ENCODE measurements at regions not wholly inside any gene's neighbourhood (a gene's known extent, or its start where the extent isn't known, plus 50 kb on each side); places are given as distances from the start of the nearest gene placed in this dataset.

DNA sequence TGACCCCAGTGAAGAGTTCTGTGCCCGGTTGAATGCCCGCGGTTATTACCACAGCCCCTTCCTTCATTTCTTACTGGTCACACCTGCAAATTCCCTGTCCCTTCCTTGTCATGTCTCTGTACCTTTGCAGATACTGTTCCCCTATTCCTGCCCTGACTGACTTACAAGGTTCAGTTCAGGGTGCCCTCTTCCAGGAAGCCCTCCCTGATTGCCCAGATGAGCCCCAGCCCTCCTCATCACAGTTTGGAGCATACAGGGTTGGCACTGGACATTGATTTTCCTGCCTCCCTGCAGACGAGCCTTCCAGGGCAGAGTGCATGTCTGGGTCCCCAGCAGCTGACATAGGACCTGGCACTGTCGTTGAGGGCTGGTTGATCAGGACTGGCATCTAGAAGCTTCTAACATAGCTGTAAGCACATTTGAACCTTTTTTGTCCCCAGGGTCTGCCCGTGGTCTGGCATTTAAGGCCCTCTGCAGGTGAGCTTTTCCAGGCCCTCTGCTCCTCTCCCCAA is 70.4 kb upstream of the SHISAL1 start:
- ChIA-PET POLR2A (no interaction called here), CTCF (no interaction called here)
- Histone ChIP-seq H3K4me2 (ENCODE audit: insufficient read depth, low read length) (no peak overlapping the region), H3K9me1 (replicated peaks; ENCODE audit: control insufficient read depth, extremely low read depth, insufficient read depth, low read length) (no peaks in the 10 kb centered on the region), H3K27ac (ENCODE audit: insufficient read depth, low read depth, low read length) (no peak overlapping the region), H3K79me2 (ENCODE audit: control insufficient read depth, insufficient read depth, low read length) (no peaks in the 10 kb centered on the region), H4K20me1 (replicated peaks; ENCODE audit: control insufficient read depth, extremely low read depth, insufficient read depth, low read length) (no peaks in the 10 kb centered on the region), H3K4me1 (ENCODE audit: control insufficient read depth, extremely low read depth, insufficient read depth, low read length) (no peaks in the 10 kb centered on the region), H3K9me3 (replicated peaks; ENCODE audit: control insufficient read depth, insufficient read depth, low read length) (no peaks in the 10 kb centered on the region), H2AFZ (ENCODE audit: low read depth, low read length) (no peak overlapping the region), H3K4me3 (replicated peaks in 1 of 3; ENCODE audit: insufficient read depth in 1 of 3, low read depth in 1 of 3, low read length in 3 of 3) (no peak overlapping the region), H3K27me3 (ENCODE audit: control insufficient read depth in 2 of 2, insufficient read depth in 2 of 2, low read length in 2 of 2) (no peaks in the 10 kb centered on the region), H3K36me3 (ENCODE audit: control insufficient read depth in 2 of 2, extremely low read depth in 1 of 2, insufficient read depth in 2 of 2, low read length in 2 of 2) (no peaks in the 10 kb centered on the region), H3K9ac (replicated peaks; ENCODE audit: extremely low read depth, insufficient read depth, low read length) (no peak overlapping the region)
- no peak for FAIRE-seq
- no TSS peak for BruUV-seq (replicated peaks)
- no peak for DNase-seq (ENCODE audit: low read depth, low spot score)
- TF ChIP-seq EZH2 (IDR thresholded peaks at IDR 0.05; ENCODE audit: borderline replicate concordance, low read depth, low read length, severe bottlenecking), result no peak
- TF ChIP-seq, protein P1, sequence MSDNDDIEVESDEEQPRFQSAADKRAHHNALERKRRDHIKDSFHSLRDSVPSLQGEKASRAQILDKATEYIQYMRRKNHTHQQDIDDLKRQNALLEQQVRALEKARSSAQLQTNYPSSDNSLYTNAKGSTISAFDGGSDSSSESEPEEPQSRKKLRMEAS (IDR thresholded peaks at IDR 0.05; ENCODE audit: insufficient read depth, insufficient read length), result no peak
- TF ChIP-seq GATA2 (IDR thresholded peaks at IDR 0.05; ENCODE audit: insufficient read depth, insufficient read length, low read depth, low read length), result no peak
- no peak for TF ChIP-seq POLR2AphosphoS5 (IDR thresholded peaks at IDR 0.05; ENCODE audit: insufficient read depth, low read depth, low read length)
- TF ChIP-seq CTCF (IDR thresholded peaks at IDR 0.05; ENCODE audit: extremely low read depth in 1 of 2, insufficient read depth in 1 of 2, low read depth in 1 of 2, low read length in 2 of 2), result no peak
- TF ChIP-seq POLR2A (IDR thresholded peaks at IDR 0.05; ENCODE audit: low read depth, low read length), result no peak
- TF ChIP-seq FOS (IDR thresholded peaks at IDR 0.05; ENCODE audit: borderline replicate concordance, insufficient read depth, low read length), result no peak
- no peak for TF ChIP-seq JUN (IDR thresholded peaks at IDR 0.05; ENCODE audit: borderline replicate concordance, insufficient read depth, insufficient read length, low read depth)
- no peak for TF ChIP-seq MYC (IDR thresholded peaks at IDR 0.05; ENCODE audit: low read depth, low read length)
- intact Hi-C loops (cut with micrococcal nuclease), result no loop called here
- dilution Hi-C loops (cut with MboI; ENCODE audit: extremely low pct_ligation_motif_present, low sequenced_read_pairs), result no loop called here

Measured in endothelial cell of umbilical vein (primary cell).